HCT116 (cell line): ENCODE measurements at regions not wholly inside any gene's neighbourhood (a gene's known extent, or its start where the extent isn't known, plus 50 kb on each side); places are given as distances from the start of the nearest gene placed in this dataset.

Source experiments
- ATAC-seq: fragments of 200-7000 bp; cut with Tn5 transposase; 2 replicates; pipeline ENCODE4 v1.9.1; 2020; ENCODE audit warnings: mild to moderate bottlenecking, moderate library complexity
- BruUV-seq: library from RNA; stranded (reverse); fragments of 400-500 nt; replicated peaks from 2 replicates; lab custom pipeline; 2021; lab: Mats Ljungman, UMichigan
- CTCF ChIA-PET: fragments of 300-600 bp; sonication (Branson Sonifier 250); formaldehyde crosslinking; loops from one replicate; lab custom pipeline; 2021; ENCODE audit warnings: antibody characterized with exemption; lab: Charles Lee
- POLR2A ChIA-PET: fragments of 300-600, 350-600 bp; sonication (Branson Sonifier 250); formaldehyde crosslinking; loops from one replicate; lab custom pipeline; 2021; ENCODE audit warnings: antibody characterized with exemption; lab: Charles Lee
- RAD21 ChIA-PET, 2 experiments: fragments of 300-600 bp; sonication (Branson Sonifier 250); formaldehyde crosslinking; loops; one replicate each; lab custom pipeline; 2023; ENCODE audit warnings: low total read pairs in 2 of 2; ENCODE audit not compliant: uncharacterized antibody in 2 of 2, unreplicated experiment in 2 of 2, low non-redundant PET in 1 of 2; lab: Charles Lee
- DNase-seq: peaks from one replicate; pipeline ENCODE4 v3.0.0-alpha.2; 2010; ENCODE audit warnings: low read depth, low spot score
- H2AFZ ChIP-seq: fragments of 200-600 bp; shearing (Covaris generic), sonication (generic); 2 replicates; pipeline ENCODE4 v1.6.1; 2017; ENCODE audit warnings: low read depth, mixed run types, mixed read lengths, antibody characterized with exemption, low read length; ENCODE audit not compliant: poor library complexity, severe bottlenecking
- H3K27ac ChIP-seq: 2 replicates; pipeline ENCODE4 v1.5.1; 2012; ENCODE audit warnings: low read depth, low read length
- H3K27me3 ChIP-seq: fragments of 200-600 bp; sonication (generic); 2 replicates; pipeline ENCODE4 v1.6.1; 2016; ENCODE audit warnings: mixed run types, low read length, mixed read lengths; ENCODE audit not compliant: insufficient read depth
- H3K36me3 ChIP-seq, 2 experiments: fragments of 200-500 bp in 1 of 2; fragments of 200-600 bp in 1 of 2; sonication (Bioruptor generic) in 1 of 2; sonication (generic) in 1 of 2; 2 replicates each; pipeline versions ENCODE4 v1.5.1 to v1.6.1; 2014 to 2016; ENCODE audit warnings: low read length in 2 of 2, inconsistent platforms in 1 of 2, mixed read lengths in 1 of 2, mixed run types in 1 of 2; ENCODE audit not compliant: insufficient read depth in 2 of 2, control insufficient read depth in 1 of 2
- H3K4me1 ChIP-seq, 2 experiments: fragments of 200-600 bp in 1 of 2; sonication (generic) in 1 of 2; 2 replicates each; pipeline versions ENCODE4 v1.5.1 to v1.6.1; 2012 to 2017; ENCODE audit warnings: low read length in 2 of 2, inconsistent platforms in 1 of 2, mild to moderate bottlenecking in 1 of 2, mixed read lengths in 1 of 2, mixed run types in 1 of 2, moderate library complexity in 1 of 2; ENCODE audit not compliant: insufficient read depth in 2 of 2, control insufficient read depth in 1 of 2
- H3K4me2 ChIP-seq: fragments of 200-600 bp; sonication (generic); 2 replicates; pipeline ENCODE4 v1.6.1; 2017; ENCODE audit warnings: mixed run types, low read length, mixed read lengths
- H3K4me3 ChIP-seq, 2 experiments: fragments of 200-600 bp in 1 of 2; sonication (generic) in 1 of 2; replicated peaks in 1 of 2; 2 replicates each; pipeline ENCODE4 v1.5.1; 2011 to 2016; ENCODE audit warnings: low read length in 2 of 2, control low read depth in 1 of 2, low read depth in 1 of 2, mild to moderate bottlenecking in 1 of 2, mixed read lengths in 1 of 2, mixed run types in 1 of 2
- H3K79me2 ChIP-seq: fragments of 200-600 bp; sonication (generic); 2 replicates; pipeline ENCODE4 v1.6.1; 2017; ENCODE audit warnings: mild to moderate bottlenecking, mixed run types, low read length, moderate library complexity, mixed read lengths; ENCODE audit not compliant: insufficient read depth
- H3K9ac ChIP-seq: fragments of 200-600 bp; sonication (generic); 2 replicates; pipeline ENCODE4 v1.6.1; 2016; ENCODE audit warnings: low read length, mixed read lengths
- H3K9me2 ChIP-seq: fragments of 200-600 bp; sonication (generic), shearing (Covaris generic); 2 replicates; pipeline ENCODE4 v1.6.1; 2017; ENCODE audit warnings: mixed run types, mild to moderate bottlenecking, moderate library complexity; ENCODE audit not compliant: insufficient read depth
- H3K9me3 ChIP-seq, 2 experiments: fragments of 200-500 bp in 1 of 2; fragments of 200-600 bp in 1 of 2; sonication (Bioruptor generic) in 1 of 2; sonication (generic) in 1 of 2; 2 replicates each; pipeline ENCODE4 v1.6.1; 2014 to 2017; ENCODE audit warnings: low read length in 2 of 2, mixed read lengths in 2 of 2, inconsistent platforms in 1 of 2, low read depth in 1 of 2, mild to moderate bottlenecking in 1 of 2, mixed run types in 1 of 2, moderate library complexity in 1 of 2; ENCODE audit not compliant: control insufficient read depth in 1 of 2, insufficient read depth in 1 of 2
- H4K20me1 ChIP-seq: fragments of 200-600 bp; sonication (generic), shearing (Covaris generic); 2 replicates; pipeline ENCODE4 v1.6.1; 2017; ENCODE audit warnings: mixed run types, mild to moderate bottlenecking, moderate library complexity; ENCODE audit not compliant: insufficient read depth
- ATF3 ChIP-seq: IDR thresholded peaks from 2 replicates; pipeline ENCODE4 v1.6.1; 2012
- CBX3 ChIP-seq: IDR thresholded peaks from 2 replicates; pipeline ENCODE4 v1.6.1; 2012; ENCODE audit warnings: low read depth
- CEBPB ChIP-seq: IDR thresholded peaks from 2 replicates; pipeline ENCODE4 v1.6.1; 2012; ENCODE audit warnings: low read depth
- EGR1 ChIP-seq: IDR thresholded peaks from 2 replicates; pipeline ENCODE4 v1.6.1; 2012; ENCODE audit warnings: low read depth
- ELF1 ChIP-seq: IDR thresholded peaks from 2 replicates; pipeline ENCODE4 v1.6.1; 2012; ENCODE audit warnings: low read depth, borderline replicate concordance
- EZH2phosphoT487 ChIP-seq: fragments of 200-600 bp; IDR thresholded peaks from 2 replicates; pipeline ENCODE4 v1.6.1; 2018; ENCODE audit warnings: antibody characterized with exemption, borderline replicate concordance
- FOSL1 ChIP-seq: IDR thresholded peaks from 2 replicates; pipeline ENCODE4 v1.6.1; 2012; ENCODE audit warnings: low read depth
- JUND ChIP-seq: IDR thresholded peaks from 2 replicates; pipeline ENCODE4 v1.6.1; 2012
- RAD21 ChIP-seq: IDR thresholded peaks from 2 replicates; pipeline ENCODE4 v1.6.1; 2012; ENCODE audit warnings: low read depth, mild to moderate bottlenecking
- SRF ChIP-seq: IDR thresholded peaks from 2 replicates; pipeline ENCODE4 v1.6.1; 2012; ENCODE audit warnings: low read depth
- TCF7L2 ChIP-seq: IDR thresholded peaks from 2 replicates; pipeline ENCODE4 v1.7.0; 2011; ENCODE audit warnings: borderline replicate concordance, inconsistent platforms; ENCODE audit not compliant: insufficient read depth, insufficient read length; ENCODE audit errors: extremely low read depth
- YY1 ChIP-seq: IDR thresholded peaks from 2 replicates; pipeline ENCODE4 v1.6.1; 2011; ENCODE audit warnings: low read length, low read depth, moderate library complexity, mild to moderate bottlenecking; ENCODE audit not compliant: insufficient replicate concordance; ENCODE audit errors: extremely low read depth
- ZBTB33 ChIP-seq: IDR thresholded peaks from 2 replicates; pipeline ENCODE4 v1.6.1; 2011; ENCODE audit warnings: mild to moderate bottlenecking, low read length, moderate library complexity; ENCODE audit not compliant: insufficient replicate concordance; ENCODE audit errors: extremely low read depth
- ZFX ChIP-seq: fragments of 450-650 bp; IDR thresholded peaks from 2 replicates; pipeline ENCODE4 v1.6.1; 2017
- ZNF274 ChIP-seq: fragments of 200-500 bp; sonication (Bioruptor generic); IDR thresholded peaks from 2 replicates; pipeline ENCODE4 v1.6.1; 2014; ENCODE audit warnings: mild to moderate bottlenecking, low read depth, low read length, inconsistent platforms
- intact Hi-C: fragments of 100-400 bp; cut with micrococcal nuclease; formaldehyde crosslinking; loops from 2 replicates; pipeline ENCODE4 v1.10.0; 2022
- TF ChIP-seq, protein P1 (sequence below): IDR thresholded peaks from 2 replicates; pipeline ENCODE4 v1.6.1; 2012; ENCODE audit warnings: low read depth

GRCh38 chr4:29014555-29014954 lies 1705.6 kb upstream of the PCDH7 start (continued):
- no peak for TF ChIP-seq ZBTB33

DNA sequence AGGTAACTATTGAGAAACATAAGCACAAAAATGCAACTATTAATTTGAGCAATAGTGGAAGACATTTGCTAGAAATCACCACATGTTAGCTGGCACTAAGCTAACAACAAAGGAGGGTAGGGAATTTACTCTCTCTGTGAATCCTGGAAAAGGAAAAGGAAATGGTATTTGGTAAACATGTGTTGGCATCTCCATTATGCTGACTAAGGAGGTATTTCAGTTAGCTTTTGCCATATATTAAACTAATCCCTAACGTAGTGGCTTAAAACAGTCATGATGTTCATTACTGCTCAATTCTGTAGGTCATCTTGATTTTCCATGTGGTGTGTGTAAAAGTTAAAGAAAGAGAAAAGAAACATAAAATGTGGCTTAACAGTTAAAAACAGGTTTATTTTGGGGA lies 1686.5 kb upstream of the PCDH7 start:
- H3K9ac ChIP-seq = no peak overlapping the region
- ChIA-PET POLR2A (no interaction called here), CTCF (no interaction called here), RAD21 (no interaction called here)
- no peaks in the 10 kb centered on the region for H4K20me1 ChIP-seq
- no peaks in the 10 kb centered on the region for H3K9me3 ChIP-seq
- no peaks in the 10 kb centered on the region for H3K4me1 ChIP-seq
- DNase-seq = no peak
- BruUV-seq = no TSS peak
- H3K9me2 ChIP-seq = no peaks in the 10 kb centered on the region
- no peaks in the 10 kb centered on the region for H3K79me2 ChIP-seq
- no peak overlapping the region for H2AFZ ChIP-seq
- TF ChIP-seq CEBPB (no peak), ZFX (no peak), SRF (no peak), EGR1 (no peak), TCF7L2 (no peak), CBX3 (no peak), ATF3 (no peak), RAD21 (no peak), ZNF274 (no peak), YY1 (no peak), ELF1 (no peak), EZH2phosphoT487 (no peak), JUND (no peak), ZBTB33 (no peak), FOSL1 (no peak)
- TF ChIP-seq, protein P1, sequence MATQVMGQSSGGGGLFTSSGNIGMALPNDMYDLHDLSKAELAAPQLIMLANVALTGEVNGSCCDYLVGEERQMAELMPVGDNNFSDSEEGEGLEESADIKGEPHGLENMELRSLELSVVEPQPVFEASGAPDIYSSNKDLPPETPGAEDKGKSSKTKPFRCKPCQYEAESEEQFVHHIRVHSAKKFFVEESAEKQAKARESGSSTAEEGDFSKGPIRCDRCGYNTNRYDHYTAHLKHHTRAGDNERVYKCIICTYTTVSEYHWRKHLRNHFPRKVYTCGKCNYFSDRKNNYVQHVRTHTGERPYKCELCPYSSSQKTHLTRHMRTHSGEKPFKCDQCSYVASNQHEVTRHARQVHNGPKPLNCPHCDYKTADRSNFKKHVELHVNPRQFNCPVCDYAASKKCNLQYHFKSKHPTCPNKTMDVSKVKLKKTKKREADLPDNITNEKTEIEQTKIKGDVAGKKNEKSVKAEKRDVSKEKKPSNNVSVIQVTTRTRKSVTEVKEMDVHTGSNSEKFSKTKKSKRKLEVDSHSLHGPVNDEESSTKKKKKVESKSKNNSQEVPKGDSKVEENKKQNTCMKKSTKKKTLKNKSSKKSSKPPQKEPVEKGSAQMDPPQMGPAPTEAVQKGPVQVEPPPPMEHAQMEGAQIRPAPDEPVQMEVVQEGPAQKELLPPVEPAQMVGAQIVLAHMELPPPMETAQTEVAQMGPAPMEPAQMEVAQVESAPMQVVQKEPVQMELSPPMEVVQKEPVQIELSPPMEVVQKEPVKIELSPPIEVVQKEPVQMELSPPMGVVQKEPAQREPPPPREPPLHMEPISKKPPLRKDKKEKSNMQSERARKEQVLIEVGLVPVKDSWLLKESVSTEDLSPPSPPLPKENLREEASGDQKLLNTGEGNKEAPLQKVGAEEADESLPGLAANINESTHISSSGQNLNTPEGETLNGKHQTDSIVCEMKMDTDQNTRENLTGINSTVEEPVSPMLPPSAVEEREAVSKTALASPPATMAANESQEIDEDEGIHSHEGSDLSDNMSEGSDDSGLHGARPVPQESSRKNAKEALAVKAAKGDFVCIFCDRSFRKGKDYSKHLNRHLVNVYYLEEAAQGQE = no peak
- no peak overlapping the region for H3K27ac ChIP-seq
- no peaks in the 10 kb centered on the region for H3K36me3 ChIP-seq
- no peak overlapping the region for H3K4me2 ChIP-seq
- H3K27me3 ChIP-seq = no peaks in the 10 kb centered on the region
- intact Hi-C loops = no loop called here
- H3K4me3 ChIP-seq = no peak overlapping the region
- no peak for ATAC-seq
